ENCODE measurements at regions not wholly inside any gene's neighbourhood (a gene's known extent, or its start where the extent isn't known, plus 50 kb on each side); places are given as distances from the start of the nearest gene placed in this dataset.

DNA sequence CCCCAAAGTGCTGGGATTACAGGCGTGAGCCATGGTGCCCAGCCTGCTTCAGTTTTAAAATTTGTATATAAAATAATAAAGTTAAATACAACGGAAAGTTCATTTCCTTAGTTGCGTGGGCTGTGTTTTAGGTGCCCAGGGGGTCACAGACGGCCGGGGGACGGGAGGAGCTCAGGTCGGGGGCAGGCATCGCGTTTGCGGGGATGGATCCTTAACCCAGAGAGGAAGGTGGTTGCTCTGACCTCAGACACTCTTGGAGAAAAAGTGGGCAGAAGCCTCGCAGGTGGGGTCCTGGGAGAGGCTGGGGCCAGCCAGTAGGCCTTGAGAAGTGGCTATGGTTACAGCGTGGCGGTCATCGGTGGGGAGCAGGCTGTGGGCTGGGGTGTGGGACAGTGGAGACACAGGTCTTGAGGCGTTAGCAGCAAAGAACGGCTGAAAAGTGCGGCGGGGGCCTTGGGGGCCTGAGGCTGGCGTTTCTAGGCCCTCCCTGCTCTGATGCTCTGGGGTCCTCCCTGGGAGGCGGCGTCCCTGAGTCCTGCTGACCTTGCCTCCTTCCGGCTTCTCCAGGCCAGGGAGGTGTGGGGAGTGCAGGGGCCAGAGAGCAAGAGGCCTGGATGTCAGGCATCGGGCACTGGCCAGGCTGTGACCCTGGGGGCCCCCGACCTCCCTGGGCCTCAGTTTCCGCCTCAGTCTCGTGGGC, 54.4 kb downstream of the UNCX start:
- H3K4me3 ChIP-seq (ENCODE audit: low read depth, low read length) = no peak overlapping the region
- TF ChIP-seq, protein P1, sequence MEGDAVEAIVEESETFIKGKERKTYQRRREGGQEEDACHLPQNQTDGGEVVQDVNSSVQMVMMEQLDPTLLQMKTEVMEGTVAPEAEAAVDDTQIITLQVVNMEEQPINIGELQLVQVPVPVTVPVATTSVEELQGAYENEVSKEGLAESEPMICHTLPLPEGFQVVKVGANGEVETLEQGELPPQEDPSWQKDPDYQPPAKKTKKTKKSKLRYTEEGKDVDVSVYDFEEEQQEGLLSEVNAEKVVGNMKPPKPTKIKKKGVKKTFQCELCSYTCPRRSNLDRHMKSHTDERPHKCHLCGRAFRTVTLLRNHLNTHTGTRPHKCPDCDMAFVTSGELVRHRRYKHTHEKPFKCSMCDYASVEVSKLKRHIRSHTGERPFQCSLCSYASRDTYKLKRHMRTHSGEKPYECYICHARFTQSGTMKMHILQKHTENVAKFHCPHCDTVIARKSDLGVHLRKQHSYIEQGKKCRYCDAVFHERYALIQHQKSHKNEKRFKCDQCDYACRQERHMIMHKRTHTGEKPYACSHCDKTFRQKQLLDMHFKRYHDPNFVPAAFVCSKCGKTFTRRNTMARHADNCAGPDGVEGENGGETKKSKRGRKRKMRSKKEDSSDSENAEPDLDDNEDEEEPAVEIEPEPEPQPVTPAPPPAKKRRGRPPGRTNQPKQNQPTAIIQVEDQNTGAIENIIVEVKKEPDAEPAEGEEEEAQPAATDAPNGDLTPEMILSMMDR (IDR thresholded peaks at IDR 0.05; ENCODE audit: low read depth, low read length) = no peak

DNA sequence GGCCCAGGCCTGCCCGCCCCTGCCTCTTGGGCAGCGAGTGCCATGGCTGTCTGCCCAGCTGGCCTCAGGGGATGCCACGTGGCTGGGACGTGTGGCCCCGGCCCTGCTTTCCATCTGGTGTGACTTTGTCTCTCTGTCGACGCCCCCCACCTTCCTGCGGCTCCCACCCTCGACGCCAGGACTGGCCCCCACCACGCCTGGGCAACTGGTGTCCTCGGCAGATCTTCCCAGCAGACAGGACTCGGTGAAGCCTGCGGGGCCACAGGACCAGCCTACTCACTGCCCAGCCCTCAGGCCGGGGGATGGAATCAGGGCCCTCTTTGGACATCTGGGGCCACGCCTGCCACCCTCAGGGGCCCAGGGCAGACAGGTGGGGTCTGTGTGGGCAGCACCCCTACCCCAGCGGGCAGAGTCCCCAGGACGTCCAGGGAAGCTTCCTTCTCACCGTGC, 55.1 kb downstream of the UNCX start:
- H3K4me3 ChIP-seq (ENCODE audit: low read depth, low read length) = no peak overlapping the region
- TF ChIP-seq, protein P1 (IDR thresholded peaks at IDR 0.05; ENCODE audit: low read depth, low read length) = no peak

DNA sequence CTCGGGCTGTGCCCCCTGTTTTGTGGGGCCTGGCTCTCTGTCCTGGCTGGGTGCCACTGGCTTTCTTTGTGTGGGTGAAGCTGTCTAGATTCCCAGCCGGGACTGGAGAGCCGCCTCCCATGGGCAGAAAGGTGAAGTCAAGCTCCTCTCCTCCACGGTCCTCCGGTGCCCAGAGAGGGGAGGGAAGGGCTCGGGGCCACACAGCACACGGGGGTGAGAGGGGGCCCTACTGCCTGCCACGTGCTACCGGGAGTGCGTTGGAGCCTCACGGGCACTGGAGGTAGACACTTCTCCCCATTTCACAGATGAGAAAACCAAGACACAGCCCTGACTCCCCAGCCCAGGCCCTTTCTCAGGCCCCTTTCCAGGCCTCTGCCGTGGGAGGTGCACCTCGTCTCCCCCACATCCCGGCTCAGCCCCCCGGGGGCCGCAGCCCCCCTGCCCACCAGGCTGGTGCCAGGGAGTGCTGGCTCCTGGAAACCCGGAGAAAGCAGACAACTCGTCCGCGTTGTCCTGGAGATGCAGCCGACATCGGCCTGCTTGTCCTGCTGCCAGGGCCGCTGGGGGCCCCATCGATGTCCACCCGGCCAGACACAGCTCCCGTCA, 55.8 kb downstream of the UNCX start:
- H3K4me3 ChIP-seq (ENCODE audit: low read depth, low read length) = no peak overlapping the region
- TF ChIP-seq, protein P1 (IDR thresholded peaks at IDR 0.05; ENCODE audit: low read depth, low read length) = no peak

DNA sequence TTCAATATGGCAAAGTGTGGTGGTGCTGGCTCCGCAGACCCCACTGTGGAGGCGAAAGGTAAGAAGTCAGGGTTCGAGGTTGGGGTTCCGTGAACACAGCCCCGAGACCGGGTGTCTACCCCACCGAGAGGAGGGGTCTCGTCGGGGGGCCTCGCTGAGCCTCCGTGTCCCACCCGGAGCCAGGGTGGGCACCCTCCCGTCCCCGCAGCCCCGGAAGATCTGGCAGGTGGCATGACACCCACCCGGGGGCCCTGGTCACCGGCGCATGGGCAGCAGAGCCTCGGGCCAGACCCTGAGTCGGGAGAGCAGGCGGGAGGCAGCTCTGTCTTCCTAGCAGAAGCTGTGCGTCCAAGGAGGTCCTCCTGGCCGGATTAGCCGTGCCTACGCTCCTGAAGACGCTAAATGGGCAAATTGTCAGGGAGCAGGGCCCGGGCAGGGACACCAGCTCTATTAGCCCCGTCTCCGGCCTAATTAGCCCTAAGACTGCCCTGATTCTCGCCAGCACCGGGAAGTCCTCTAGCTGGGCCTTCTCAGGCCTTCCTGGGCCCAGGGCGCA, 56.4 kb downstream of the UNCX start:
- H3K4me3 ChIP-seq (ENCODE audit: low read depth, low read length) = no peak overlapping the region
- TF ChIP-seq, protein P1 (IDR thresholded peaks at IDR 0.05; ENCODE audit: low read depth, low read length) = no peak

DNA sequence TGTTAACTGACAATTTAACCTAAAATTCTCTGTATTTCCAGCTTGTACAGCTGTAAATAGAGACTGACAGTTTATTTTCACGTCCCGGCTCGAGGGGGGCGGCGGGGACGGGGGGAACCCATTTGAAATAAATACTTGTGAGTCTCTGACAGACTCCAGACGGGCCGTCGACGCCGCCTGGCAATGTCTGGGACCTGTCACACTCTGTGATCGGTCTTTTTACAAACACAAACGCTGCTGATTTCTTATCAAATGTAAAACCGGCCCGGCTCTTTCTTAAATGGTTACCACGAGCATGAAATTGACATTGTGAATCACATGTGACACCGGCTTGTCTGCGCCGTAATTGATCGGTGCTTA, 57.0 kb downstream of the UNCX start:
- TF ChIP-seq, protein P1 (IDR thresholded peaks at IDR 0.05; ENCODE audit: low read depth, low read length) = no peak
- no peak overlapping the region for H3K4me3 ChIP-seq (ENCODE audit: low read depth, low read length)

DNA sequence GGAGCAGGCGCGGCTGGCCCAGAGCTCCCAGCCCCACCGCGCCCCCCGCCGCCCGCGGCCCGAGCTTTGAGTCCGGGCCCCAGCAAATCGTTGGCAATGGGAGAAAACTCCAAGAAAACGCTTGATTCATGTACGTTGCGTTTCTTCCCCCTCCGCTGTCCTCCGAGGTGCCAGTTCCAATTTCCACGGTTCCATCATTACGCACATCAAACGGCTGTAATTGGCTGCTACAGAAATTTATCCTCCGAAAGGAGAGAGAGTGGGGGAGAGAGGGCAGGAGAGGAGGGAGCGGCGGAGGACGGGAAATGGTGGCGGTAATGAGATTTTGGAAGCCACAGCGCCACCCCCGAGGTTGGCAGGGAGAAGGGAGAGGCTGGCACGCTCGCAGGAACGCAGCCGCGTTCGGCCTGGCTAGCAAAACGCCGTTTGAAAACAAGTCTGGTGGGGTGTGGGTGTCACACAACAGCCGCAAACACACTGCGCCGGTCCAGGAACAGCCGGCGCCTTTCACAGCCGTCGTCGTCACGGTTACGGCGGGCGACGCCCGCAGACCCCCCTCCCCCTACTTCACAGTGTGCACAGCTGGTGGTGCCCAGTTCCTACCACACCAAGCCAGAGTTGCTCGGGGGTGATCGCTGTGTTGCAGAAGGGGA, 57.5 kb downstream of the UNCX start:
- peak overlapping the region; percentile 22 for H3K4me3 ChIP-seq (ENCODE audit: low read depth, low read length)
- TF ChIP-seq, protein P1 (IDR thresholded peaks at IDR 0.05; ENCODE audit: low read depth, low read length) = no peak

Measured in WI38 (cell line).